T47D (cell line): ENCODE measurements at regions not wholly inside any gene's neighbourhood (a gene's known extent, or its start where the extent isn't known, plus 50 kb on each side); places are given as distances from the start of the nearest gene placed in this dataset.

Experiments
- DNase-seq, 2 experiments: peaks; one replicate each; pipeline versions ENCODE4 v3.0.0 to v3.0.0-alpha.2; 2011 to 2012; ENCODE audit warnings: low read depth in 1 of 2, low spot score in 1 of 2
- JUND ChIP-seq: IDR thresholded peaks from 2 replicates; pipeline ENCODE4 v1.6.1; 2012; ENCODE audit warnings: low read depth
- in situ Hi-C: cut with HindIII; loops from 2 replicates; pipeline ENCODE4 v1.10.0; 2016; ENCODE audit warnings: low sequenced_read_pairs, low pct_unique_long_range_greater_than_20kb

- no peak for DNase-seq
- in situ Hi-C loops = no loop called here
- no peak for TF ChIP-seq JUND
Observed at GRCh38 chr13:108451121-108451520, 178.3 kb upstream of the MYO16 start.

- no peak for TF ChIP-seq JUND
- in situ Hi-C loops = no loop called here
- DNase-seq = no peak
Observed at GRCh38 chr13:108455320-108455719, 174.1 kb upstream of the MYO16 start.

- in situ Hi-C loops = no loop called here
- DNase-seq = no peak
- TF ChIP-seq JUND = no peak
Observed at GRCh38 chr13:108460043-108460442, 169.4 kb upstream of the MYO16 start.

- no peak for TF ChIP-seq JUND
Observed at GRCh38 chr13:108460746-108461145, 168.7 kb upstream of the MYO16 start.

GRCh38 chr13:108463340-108463739, 166.1 kb upstream of the MYO16 start:
- no peak for TF ChIP-seq JUND
- no peak for DNase-seq
- in situ Hi-C loops = no loop called here

More at GRCh38 chr13:108460746-108461145, 168.7 kb upstream of the MYO16 start:
- no peak for DNase-seq
- in situ Hi-C loops = no loop called here

GRCh38 chr13:108470921-108471320, 158.5 kb upstream of the MYO16 start:
- no peak for TF ChIP-seq JUND
- DNase-seq = no peak
- in situ Hi-C loops = no loop called here

GRCh38 chr13:108475181-108475580, 154.2 kb upstream of the MYO16 start:
- in situ Hi-C loops = no loop called here
- no peak for DNase-seq
- no peak for TF ChIP-seq JUND

GRCh38 chr13:108477376-108477775, 152.0 kb upstream of the MYO16 start:
- in situ Hi-C loops = no loop called here
- DNase-seq = no peak
- TF ChIP-seq JUND = no peak

- DNase-seq = no peak
- in situ Hi-C loops = no loop called here
- TF ChIP-seq JUND = no peak
Observed at GRCh38 chr13:108478179-108478578, 151.2 kb upstream of the MYO16 start.

- TF ChIP-seq JUND = no peak
- in situ Hi-C loops = no loop called here
- DNase-seq = no peak
Observed at GRCh38 chr13:108483981-108484380, 145.4 kb upstream of the MYO16 start.

GRCh38 chr13:108486096-108486495, 143.3 kb upstream of the MYO16 start:
- in situ Hi-C loops = no loop called here
- no peak for DNase-seq
- no peak for TF ChIP-seq JUND

- in situ Hi-C loops = no loop called here
- peak in 1 of 2 experiments; percentile 5 for DNase-seq
- TF ChIP-seq JUND = no peak
Observed at GRCh38 chr13:108494991-108495645, 134.3 kb upstream of the MYO16 start.

GRCh38 chr13:108495646-108496361, 133.6 kb upstream of the MYO16 start:
- DNase-seq = no peak
- in situ Hi-C loops = no loop called here
- TF ChIP-seq JUND = no peak
